HEK293 (cell line): ENCODE measurements at regions not wholly inside any gene's neighbourhood (a gene's known extent, or its start where the extent isn't known, plus 50 kb on each side); places are given as distances from the start of the nearest gene placed in this dataset.

Experiments used
- MYNN ChIP-seq: fragments of 450-650 bp; formaldehyde crosslinking; IDR thresholded peaks from 2 replicates; pipeline ENCODE4 v1.5.1; 2016; ENCODE audit warnings: missing biosample characterization, missing genetic modification characterization, borderline replicate concordance
- ZNF335 ChIP-seq: fragments of 450-650 bp; formaldehyde crosslinking; conservative IDR thresholded peaks from 2 replicates; pipeline ENCODE4 v1.5.1; 2016; ENCODE audit warnings: missing biosample characterization, missing genetic modification characterization
- TF ChIP-seq, protein P1 (sequence below): fragments of 450-650 bp; formaldehyde crosslinking; IDR thresholded peaks from 2 replicates; pipeline ENCODE4 v1.5.1; 2016; ENCODE audit warnings: missing biosample characterization, missing genetic modification characterization
- TF ChIP-seq, protein P2 (sequence below): fragments of 450-650 bp; formaldehyde crosslinking; IDR thresholded peaks from 2 replicates; pipeline ENCODE4 v1.5.1; 2016; ENCODE audit warnings: missing biosample characterization, missing genetic modification characterization
- TF ChIP-seq, protein P3 (sequence below): fragments of 450-650 bp; formaldehyde crosslinking; IDR thresholded peaks from 2 replicates; pipeline ENCODE4 v1.5.1; 2017; ENCODE audit warnings: missing biosample characterization, missing genetic modification characterization
- TF ChIP-seq, protein P4 (sequence below): fragments of 450-650 bp; formaldehyde crosslinking; IDR thresholded peaks from 2 replicates; pipeline ENCODE4 v1.5.1; 2017; ENCODE audit warnings: missing biosample characterization, missing genetic modification characterization

DNA sequence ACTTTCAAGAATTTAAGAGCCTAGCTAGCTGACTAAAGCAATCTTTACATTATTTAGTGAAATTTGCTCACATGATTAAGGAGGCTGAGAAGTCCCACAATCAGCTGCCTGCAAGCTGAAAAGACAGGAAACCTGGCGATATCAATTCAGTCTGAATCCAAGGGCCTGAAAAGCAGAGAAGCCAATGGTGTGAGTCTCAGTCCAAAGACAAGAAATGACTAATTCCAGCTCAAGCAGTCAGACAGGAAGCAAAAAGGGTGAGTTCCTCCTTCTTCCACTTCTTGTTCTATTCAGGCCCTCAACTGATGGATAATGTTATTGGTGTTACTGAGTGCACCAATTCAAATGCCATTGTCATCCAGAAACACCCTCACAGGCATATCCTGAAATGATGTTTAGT, 1231.6 kb upstream of the CELF2 start:
- TF ChIP-seq, protein P1, sequence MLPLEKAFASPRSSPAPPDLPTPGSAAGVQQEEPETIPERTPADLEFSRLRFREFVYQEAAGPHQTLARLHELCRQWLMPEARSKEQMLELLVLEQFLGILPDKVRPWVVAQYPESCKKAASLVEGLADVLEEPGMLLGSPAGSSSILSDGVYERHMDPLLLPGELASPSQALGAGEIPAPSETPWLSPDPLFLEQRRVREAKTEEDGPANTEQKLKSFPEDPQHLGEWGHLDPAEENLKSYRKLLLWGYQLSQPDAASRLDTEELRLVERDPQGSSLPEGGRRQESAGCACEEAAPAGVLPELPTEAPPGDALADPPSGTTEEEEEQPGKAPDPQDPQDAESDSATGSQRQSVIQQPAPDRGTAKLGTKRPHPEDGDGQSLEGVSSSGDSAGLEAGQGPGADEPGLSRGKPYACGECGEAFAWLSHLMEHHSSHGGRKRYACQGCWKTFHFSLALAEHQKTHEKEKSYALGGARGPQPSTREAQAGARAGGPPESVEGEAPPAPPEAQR (tag by site-specific recombination) = no peak
- TF ChIP-seq, protein P2, sequence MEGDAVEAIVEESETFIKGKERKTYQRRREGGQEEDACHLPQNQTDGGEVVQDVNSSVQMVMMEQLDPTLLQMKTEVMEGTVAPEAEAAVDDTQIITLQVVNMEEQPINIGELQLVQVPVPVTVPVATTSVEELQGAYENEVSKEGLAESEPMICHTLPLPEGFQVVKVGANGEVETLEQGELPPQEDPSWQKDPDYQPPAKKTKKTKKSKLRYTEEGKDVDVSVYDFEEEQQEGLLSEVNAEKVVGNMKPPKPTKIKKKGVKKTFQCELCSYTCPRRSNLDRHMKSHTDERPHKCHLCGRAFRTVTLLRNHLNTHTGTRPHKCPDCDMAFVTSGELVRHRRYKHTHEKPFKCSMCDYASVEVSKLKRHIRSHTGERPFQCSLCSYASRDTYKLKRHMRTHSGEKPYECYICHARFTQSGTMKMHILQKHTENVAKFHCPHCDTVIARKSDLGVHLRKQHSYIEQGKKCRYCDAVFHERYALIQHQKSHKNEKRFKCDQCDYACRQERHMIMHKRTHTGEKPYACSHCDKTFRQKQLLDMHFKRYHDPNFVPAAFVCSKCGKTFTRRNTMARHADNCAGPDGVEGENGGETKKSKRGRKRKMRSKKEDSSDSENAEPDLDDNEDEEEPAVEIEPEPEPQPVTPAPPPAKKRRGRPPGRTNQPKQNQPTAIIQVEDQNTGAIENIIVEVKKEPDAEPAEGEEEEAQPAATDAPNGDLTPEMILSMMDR (tag by site-specific recombination) = no peak
- TF ChIP-seq, protein P3, sequence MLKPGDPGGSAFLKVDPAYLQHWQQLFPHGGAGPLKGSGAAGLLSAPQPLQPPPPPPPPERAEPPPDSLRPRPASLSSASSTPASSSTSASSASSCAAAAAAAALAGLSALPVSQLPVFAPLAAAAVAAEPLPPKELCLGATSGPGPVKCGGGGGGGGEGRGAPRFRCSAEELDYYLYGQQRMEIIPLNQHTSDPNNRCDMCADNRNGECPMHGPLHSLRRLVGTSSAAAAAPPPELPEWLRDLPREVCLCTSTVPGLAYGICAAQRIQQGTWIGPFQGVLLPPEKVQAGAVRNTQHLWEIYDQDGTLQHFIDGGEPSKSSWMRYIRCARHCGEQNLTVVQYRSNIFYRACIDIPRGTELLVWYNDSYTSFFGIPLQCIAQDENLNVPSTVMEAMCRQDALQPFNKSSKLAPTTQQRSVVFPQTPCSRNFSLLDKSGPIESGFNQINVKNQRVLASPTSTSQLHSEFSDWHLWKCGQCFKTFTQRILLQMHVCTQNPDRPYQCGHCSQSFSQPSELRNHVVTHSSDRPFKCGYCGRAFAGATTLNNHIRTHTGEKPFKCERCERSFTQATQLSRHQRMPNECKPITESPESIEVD (tag by site-specific recombination) = no peak
- TF ChIP-seq ZNF335 (tag by site-specific recombination) (no peak), MYNN (tag by site-specific recombination) (no peak)
- TF ChIP-seq, protein P4, sequence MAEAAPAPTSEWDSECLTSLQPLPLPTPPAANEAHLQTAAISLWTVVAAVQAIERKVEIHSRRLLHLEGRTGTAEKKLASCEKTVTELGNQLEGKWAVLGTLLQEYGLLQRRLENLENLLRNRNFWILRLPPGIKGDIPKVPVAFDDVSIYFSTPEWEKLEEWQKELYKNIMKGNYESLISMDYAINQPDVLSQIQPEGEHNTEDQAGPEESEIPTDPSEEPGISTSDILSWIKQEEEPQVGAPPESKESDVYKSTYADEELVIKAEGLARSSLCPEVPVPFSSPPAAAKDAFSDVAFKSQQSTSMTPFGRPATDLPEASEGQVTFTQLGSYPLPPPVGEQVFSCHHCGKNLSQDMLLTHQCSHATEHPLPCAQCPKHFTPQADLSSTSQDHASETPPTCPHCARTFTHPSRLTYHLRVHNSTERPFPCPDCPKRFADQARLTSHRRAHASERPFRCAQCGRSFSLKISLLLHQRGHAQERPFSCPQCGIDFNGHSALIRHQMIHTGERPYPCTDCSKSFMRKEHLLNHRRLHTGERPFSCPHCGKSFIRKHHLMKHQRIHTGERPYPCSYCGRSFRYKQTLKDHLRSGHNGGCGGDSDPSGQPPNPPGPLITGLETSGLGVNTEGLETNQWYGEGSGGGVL (tag by site-specific recombination) = no peak
